ENCODE measurements at regions not wholly inside any gene's neighbourhood (a gene's known extent, or its start where the extent isn't known, plus 50 kb on each side); places are given as distances from the start of the nearest gene placed in this dataset.

DNA sequence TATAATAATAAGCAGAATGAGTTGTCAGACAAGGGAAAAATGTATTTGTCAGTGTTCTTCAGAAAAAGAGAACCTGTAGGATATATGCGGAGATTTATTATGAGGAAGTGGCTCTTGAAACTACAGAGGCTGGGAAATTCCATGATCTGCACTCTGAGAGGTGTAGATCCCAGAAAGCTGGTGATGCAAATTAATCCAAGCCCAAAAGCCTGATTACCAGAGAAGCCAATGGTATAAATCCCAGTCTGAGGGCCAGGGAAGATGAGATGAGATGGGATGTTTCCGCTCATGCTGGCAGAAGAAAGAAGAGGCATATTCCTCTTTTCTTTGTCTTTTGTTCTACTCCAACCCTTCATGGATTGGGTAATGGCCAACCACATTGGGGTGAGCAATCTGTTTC is 732.8 kb upstream of the IGFBP3 start:
- H3K4me2 ChIP-seq (ENCODE audit: control insufficient read depth, insufficient read depth) = no peak overlapping the region
- H3K4me3 ChIP-seq = no peak overlapping the region
- H3K9me3 ChIP-seq (replicated peaks; ENCODE audit: control insufficient read depth, insufficient read depth, low read length) = no peaks in the 10 kb centered on the region
- FAIRE-seq = no peak
- CTCF ChIA-PET = interaction anchor here (0.7 to 4.7 kb wide), 3 partner anchors 9 to 41 kb away, joined by 3 to 19 read pairs (median 5); no protein-coding TSS in a partner anchor
- no peak for DNase-seq (ENCODE audit: low read depth, low spot score)
- in situ Hi-C loops (cut with MboI) = no loop called here
- WGBS (ENCODE audit: insufficient coverage, insufficient replicate concordance, low lambda C conversion rate, missing lambda C conversion rate) = 31% methylated on average over 2 of the region's 2 CpGs
- H4K20me1 ChIP-seq (ENCODE audit: control insufficient read depth, insufficient read depth) = no peaks in the 10 kb centered on the region
- intact Hi-C loops (cut with micrococcal nuclease; ENCODE audit: unreplicated experiment) = no loop called here
- no peak overlapping the region for H3K27ac ChIP-seq (ENCODE audit: control insufficient read depth, insufficient read depth)
- no peak overlapping the region for H3K9ac ChIP-seq (ENCODE audit: control insufficient read depth, insufficient read depth, low read length)
- H3K79me2 ChIP-seq (ENCODE audit: control insufficient read depth, insufficient read depth, low read length) = no peaks in the 10 kb centered on the region
- no peaks in the 10 kb centered on the region for H3K4me1 ChIP-seq (ENCODE audit: control insufficient read depth, insufficient read depth, low read length)
- POLR2A ChIA-PET = interaction anchor here (0.5 to 1.4 kb wide), 3 partner anchors 10 to 367 kb away, joined by 3 read pairs; no protein-coding TSS in a partner anchor
- SMC1A ChIA-PET (ENCODE audit: uncharacterized antibody, unreplicated experiment) = interaction anchor here (0.6 to 3.6 kb wide), 6 partner anchors 29 to 302 kb away, joined by 3 to 23 read pairs (median 3); no protein-coding TSS in a partner anchor
- H2AFZ ChIP-seq (ENCODE audit: control insufficient read depth, low read depth, low read length) = no peak overlapping the region
- BruUV-seq (replicated peaks) = no TSS peak
- no peaks in the 10 kb centered on the region for H3K27me3 ChIP-seq (replicated peaks in 1 of 2; ENCODE audit: control insufficient read depth in 2 of 2, insufficient read depth in 2 of 2, low read length in 1 of 2)
- H3K36me3 ChIP-seq (ENCODE audit: control insufficient read depth in 2 of 2, insufficient read depth in 2 of 2, low read length in 1 of 2) = no peaks in the 10 kb centered on the region
- ATAC-seq = peak; percentile 13; the same call in 2 of the 3 replicates
- RAD21 ChIA-PET (ENCODE audit: unreplicated experiment) = interaction anchor here (0.8 to 5.6 kb wide), 5 partner anchors 8 to 296 kb away, joined by 3 to 42 read pairs (median 5); no protein-coding TSS in a partner anchor
- TF ChIP-seq, protein P1, sequence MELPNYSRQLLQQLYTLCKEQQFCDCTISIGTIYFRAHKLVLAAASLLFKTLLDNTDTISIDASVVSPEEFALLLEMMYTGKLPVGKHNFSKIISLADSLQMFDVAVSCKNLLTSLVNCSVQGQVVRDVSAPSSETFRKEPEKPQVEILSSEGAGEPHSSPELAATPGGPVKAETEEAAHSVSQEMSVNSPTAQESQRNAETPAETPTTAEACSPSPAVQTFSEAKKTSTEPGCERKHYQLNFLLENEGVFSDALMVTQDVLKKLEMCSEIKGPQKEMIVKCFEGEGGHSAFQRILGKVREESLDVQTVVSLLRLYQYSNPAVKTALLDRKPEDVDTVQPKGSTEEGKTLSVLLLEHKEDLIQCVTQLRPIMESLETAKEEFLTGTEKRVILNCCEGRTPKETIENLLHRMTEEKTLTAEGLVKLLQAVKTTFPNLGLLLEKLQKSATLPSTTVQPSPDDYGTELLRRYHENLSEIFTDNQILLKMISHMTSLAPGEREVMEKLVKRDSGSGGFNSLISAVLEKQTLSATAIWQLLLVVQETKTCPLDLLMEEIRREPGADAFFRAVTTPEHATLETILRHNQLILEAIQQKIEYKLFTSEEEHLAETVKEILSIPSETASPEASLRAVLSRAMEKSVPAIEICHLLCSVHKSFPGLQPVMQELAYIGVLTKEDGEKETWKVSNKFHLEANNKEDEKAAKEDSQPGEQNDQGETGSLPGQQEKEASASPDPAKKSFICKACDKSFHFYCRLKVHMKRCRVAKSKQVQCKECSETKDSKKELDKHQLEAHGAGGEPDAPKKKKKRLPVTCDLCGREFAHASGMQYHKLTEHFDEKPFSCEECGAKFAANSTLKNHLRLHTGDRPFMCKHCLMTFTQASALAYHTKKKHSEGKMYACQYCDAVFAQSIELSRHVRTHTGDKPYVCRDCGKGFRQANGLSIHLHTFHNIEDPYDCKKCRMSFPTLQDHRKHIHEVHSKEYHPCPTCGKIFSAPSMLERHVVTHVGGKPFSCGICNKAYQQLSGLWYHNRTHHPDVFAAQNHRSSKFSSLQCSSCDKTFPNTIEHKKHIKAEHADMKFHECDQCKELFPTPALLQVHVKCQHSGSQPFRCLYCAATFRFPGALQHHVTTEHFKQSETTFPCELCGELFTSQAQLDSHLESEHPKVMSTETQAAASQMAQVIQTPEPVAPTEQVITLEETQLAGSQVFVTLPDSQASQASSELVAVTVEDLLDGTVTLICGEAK (IDR thresholded peaks at IDR 0.05; ENCODE audit: borderline replicate concordance) = no peak
- TF ChIP-seq ATF7 (IDR thresholded peaks at IDR 0.05; ENCODE audit: low read depth) = no peak
- TF ChIP-seq JUND (IDR thresholded peaks at IDR 0.05; ENCODE audit: low read depth, low read length) = no peak
- no peak for TF ChIP-seq TCF12 (IDR thresholded peaks at IDR 0.05; ENCODE audit: low read depth, low read length)
- TF ChIP-seq DPF2 (IDR thresholded peaks at IDR 0.05) = peak; percentile 55; the same call in 1 of the 2 replicates
- TF ChIP-seq CREM (IDR thresholded peaks at IDR 0.05; ENCODE audit: low read depth) = no peak
- TF ChIP-seq RELA (IDR thresholded peaks at IDR 0.05; ENCODE audit: borderline replicate concordance, partially characterized antibody) = no peak
- TF ChIP-seq ESRRA (IDR thresholded peaks at IDR 0.05; ENCODE audit: low read length) = no peak
- TF ChIP-seq IKZF1 (conservative IDR thresholded peaks at IDR 0.05) = peak; percentile 75
- no peak for TF ChIP-seq NR2C2 (IDR thresholded peaks at IDR 0.05; ENCODE audit: borderline replicate concordance, control insufficient read depth, insufficient read length, low read depth)
- no peak for TF ChIP-seq NFXL1 (IDR thresholded peaks at IDR 0.05; ENCODE audit: borderline replicate concordance)
- no peak for TF ChIP-seq CEBPB (IDR thresholded peaks at IDR 0.05; ENCODE audit: borderline replicate concordance in 1 of 2, low read depth in 2 of 2, low read length in 2 of 2)
- no peak for TF ChIP-seq ZNF622 (IDR thresholded peaks at IDR 0.05)
- no peak for TF ChIP-seq TARDBP (IDR thresholded peaks at IDR 0.05; ENCODE audit: borderline replicate concordance)
- no peak for TF ChIP-seq RCOR1 (conservative IDR thresholded peaks at IDR 0.05; ENCODE audit: low read depth, low read length)
- no peak for TF ChIP-seq PAX5 (IDR thresholded peaks at IDR 0.05; ENCODE audit: borderline replicate concordance, low read depth, low read length)
- no peak for TF ChIP-seq TAF1 (IDR thresholded peaks at IDR 0.05; ENCODE audit: borderline replicate concordance, low read depth, low read length)
- TF ChIP-seq EZH2 (IDR thresholded peaks at IDR 0.05; ENCODE audit: borderline replicate concordance, control insufficient read depth, low read depth, low read length) = no peak
- no peak for TF ChIP-seq MLLT1 (IDR thresholded peaks at IDR 0.05)
- no peak for TF ChIP-seq BRCA1 (IDR thresholded peaks at IDR 0.05; ENCODE audit: low read depth, low read length)
- TF ChIP-seq IKZF2 (IDR thresholded peaks at IDR 0.05) = peak in 1 of 2 experiments; percentile 39; a peak in 2 of 4 replicates
- TF ChIP-seq FOS (IDR thresholded peaks at IDR 0.05; ENCODE audit: borderline replicate concordance, extremely low read depth, insufficient read length) = no peak
- TF ChIP-seq POLR2A (IDR thresholded peaks at IDR 0.05; ENCODE audit: low read depth, low read length) = no peak
